Activated naive CD8-positive, alpha-beta T cell treated with anti-CD3 and anti-CD28 coated beads, Interleukin-2, amount 50 U/mL, for 24 hours (primary cell): ENCODE measurements at regions not wholly inside any gene's neighbourhood (a gene's known extent, or its start where the extent isn't known, plus 50 kb on each side); places are given as distances from the start of the nearest gene placed in this dataset.

ENCODE experiments used
- ATAC-seq: fragments of 150-1000 bp; cut with Tn5 transposase; one replicate; pipeline ENCODE4 v1.10.0; 2021
- DNase-seq: peaks from one replicate; pipeline ENCODE4 v3.0.0; 2021
- H3K27ac Mint-ChIP-seq: one replicate; pipeline ENCODE4 v1.8.0; 2021; ENCODE audit warnings: mild to moderate bottlenecking, mixed read lengths
- H3K27me3 Mint-ChIP-seq: one replicate; pipeline ENCODE4 v1.8.0; 2021; ENCODE audit warnings: mixed read lengths
- H3K36me3 Mint-ChIP-seq: one replicate; pipeline ENCODE4 v1.8.0; 2021; ENCODE audit warnings: low read depth, mixed read lengths
- H3K4me1 Mint-ChIP-seq: one replicate; pipeline ENCODE4 v1.8.0; 2021; ENCODE audit warnings: mixed read lengths
- H3K4me3 Mint-ChIP-seq: one replicate; pipeline ENCODE4 v1.8.0; 2021; ENCODE audit warnings: mild to moderate bottlenecking, moderate library complexity, mixed read lengths
- H3K9me3 Mint-ChIP-seq: one replicate; pipeline ENCODE4 v1.8.0; 2021; ENCODE audit warnings: mixed read lengths

DNA sequence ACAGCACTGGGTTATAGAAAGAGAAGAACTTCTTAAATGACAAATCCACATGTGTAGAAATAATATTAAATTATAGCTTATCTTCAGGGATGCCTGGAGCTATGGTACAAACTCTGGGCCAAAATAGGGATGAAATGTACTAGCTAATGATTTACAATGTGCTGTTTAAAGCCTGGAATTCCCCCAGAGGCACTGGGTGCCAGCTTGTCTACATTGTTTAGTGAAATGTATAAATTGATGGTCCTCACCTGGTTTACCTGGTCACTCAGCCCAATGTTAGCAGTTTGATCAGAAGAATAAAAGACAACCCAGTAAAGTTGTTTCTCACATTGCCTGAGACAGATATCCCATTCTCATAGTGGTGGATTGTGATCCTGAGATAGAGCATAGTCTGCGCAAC, 597.2 kb downstream of the DIAPH3 start:
- no peak for ATAC-seq
- H3K27me3 Mint-ChIP-seq, result peaks cover 2% of the 10 kb centered on the region
- H3K4me3 Mint-ChIP-seq, result no peak overlapping the region

DNA sequence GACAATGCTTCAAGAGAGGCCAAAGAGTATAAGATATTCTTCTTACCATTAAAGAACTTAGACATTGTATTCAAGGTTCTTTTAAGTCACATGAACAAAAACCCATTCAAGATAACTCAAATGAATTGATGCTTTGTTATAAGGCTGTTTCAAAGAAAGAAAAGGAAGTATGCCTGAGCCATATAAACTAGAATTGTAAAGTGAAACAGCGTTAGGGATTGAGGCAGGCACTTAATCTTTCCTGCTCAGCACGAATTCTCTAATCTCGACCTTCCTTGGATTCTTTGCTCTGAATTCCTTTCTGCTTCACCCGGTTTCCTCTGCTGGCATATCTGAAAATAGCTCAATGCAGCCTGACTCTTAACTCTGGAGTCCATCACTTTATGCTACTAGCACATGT, 595.4 kb downstream of the DIAPH3 start:
- no peaks in the 10 kb centered on the region for H3K36me3 Mint-ChIP-seq
- ATAC-seq, result no peak
- peaks cover 10% of the 10 kb centered on the region for H3K9me3 Mint-ChIP-seq

More for the DNA sequence above, 597.2 kb downstream of the DIAPH3 start:
- H3K27ac Mint-ChIP-seq, result no peak overlapping the region
- DNase-seq, result no peak
- no peaks in the 10 kb centered on the region for H3K36me3 Mint-ChIP-seq
- no peaks in the 10 kb centered on the region for H3K4me1 Mint-ChIP-seq
- H3K9me3 Mint-ChIP-seq, result peaks cover 12% of the 10 kb centered on the region

DNA sequence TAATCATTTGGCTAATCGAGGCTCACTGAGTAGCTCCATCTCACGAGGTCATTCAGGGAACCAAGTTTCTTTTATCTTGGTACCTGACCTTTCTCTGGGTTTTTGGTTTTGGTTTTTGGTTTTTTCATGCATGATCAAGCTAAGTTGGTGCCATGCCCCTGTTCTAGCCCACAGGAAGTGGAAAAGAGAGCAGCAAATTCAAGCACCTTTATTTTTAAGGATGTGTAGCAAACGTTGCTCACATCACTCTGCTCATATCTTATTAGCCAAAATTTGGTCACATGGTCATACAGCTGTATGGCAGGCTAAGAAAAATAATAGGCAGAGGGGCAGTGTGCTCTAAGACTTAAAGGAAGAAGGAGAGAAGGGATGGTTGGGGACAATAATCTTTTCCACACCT, 593.5 kb downstream of the DIAPH3 start:
- no peaks in the 10 kb centered on the region for H3K4me1 Mint-ChIP-seq
- no peak overlapping the region for H3K4me3 Mint-ChIP-seq
- H3K27me3 Mint-ChIP-seq, result peaks cover 14% of the 10 kb centered on the region
- H3K36me3 Mint-ChIP-seq, result no peaks in the 10 kb centered on the region
- no peak overlapping the region for H3K27ac Mint-ChIP-seq
- H3K9me3 Mint-ChIP-seq, result peaks cover 9% of the 10 kb centered on the region
- ATAC-seq (no peak), DNase-seq (no peak)

More for the DNA sequence above, 595.4 kb downstream of the DIAPH3 start:
- Mint-ChIP-seq H3K4me3 (no peak overlapping the region), H3K4me1 (no peaks in the 10 kb centered on the region), H3K27ac (no peak overlapping the region), H3K27me3 (peaks cover 10% of the 10 kb centered on the region)
- DNase-seq, result no peak

DNA sequence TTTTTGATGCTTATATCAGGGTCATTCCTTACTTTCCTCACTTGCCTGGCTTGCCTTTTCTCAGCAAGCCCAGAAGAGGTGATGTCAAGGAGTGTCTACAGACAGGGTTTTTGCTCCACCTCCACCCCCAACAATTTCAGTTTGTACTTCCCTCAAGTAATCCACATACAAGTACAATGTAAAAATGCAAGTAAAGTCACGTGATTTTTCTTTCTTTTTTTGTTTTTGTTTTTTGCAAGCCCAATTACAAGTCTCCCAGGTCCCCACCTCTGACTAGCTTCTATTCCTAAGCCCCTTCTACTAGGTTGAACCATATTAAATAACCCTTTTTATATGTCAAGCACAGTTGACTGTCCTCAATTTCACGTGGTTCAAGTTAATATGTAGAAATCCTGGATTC, 579.6 kb downstream of the DIAPH3 start:
- Mint-ChIP-seq H3K27me3 (peaks cover 5% of the 10 kb centered on the region), H3K27ac (no peak overlapping the region), H3K9me3 (no peaks in the 10 kb centered on the region), H3K36me3 (no peaks in the 10 kb centered on the region), H3K4me1 (no peaks in the 10 kb centered on the region), H3K4me3 (no peak overlapping the region)
- DNase-seq (no peak), ATAC-seq (no peak)

DNA sequence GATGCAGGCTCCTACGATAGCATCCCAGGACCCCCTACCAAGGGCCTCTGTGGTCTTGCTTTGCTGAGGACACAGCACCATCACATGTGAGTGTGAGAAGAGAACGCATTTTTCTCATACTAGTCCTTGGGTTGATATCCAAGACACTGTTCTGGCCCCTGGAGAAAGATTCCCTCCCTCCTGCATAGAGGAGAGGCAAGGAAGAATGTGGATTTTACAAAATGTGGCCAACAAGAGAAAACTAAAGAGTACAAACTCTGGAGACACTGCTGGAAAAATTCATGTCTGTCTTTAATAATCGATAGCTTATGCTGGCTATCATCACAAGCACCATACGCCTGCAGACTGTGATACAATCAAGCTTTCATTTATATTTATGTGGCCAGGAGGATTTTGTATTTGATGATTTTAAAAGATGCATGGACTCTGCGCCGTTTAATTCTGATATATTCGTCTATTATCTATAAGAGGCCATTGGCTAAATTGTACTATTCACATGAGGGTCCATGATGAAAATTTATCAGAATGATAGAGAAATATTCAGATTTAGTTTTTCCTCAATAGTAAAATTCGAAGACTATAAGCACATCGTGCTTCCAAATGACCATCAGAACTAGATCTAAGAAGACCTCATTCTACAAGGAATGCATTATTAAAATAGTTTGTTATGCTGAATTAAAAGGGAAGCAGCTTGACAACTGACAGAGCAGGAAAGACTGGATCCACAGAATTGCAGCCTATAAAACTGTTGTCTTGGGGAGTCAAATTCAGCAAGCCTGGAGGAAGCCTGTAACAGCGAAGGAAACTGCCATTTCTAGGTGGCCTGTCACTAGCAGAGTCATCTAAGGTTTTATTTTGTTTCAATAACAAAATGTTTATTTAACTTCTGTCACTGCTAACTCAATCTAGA, 578.7 kb downstream of the DIAPH3 start:
- no peak for ATAC-seq
- Mint-ChIP-seq H3K9me3 (no peaks in the 10 kb centered on the region), H3K27ac (no peak overlapping the region), H3K27me3 (peaks cover 5% of the 10 kb centered on the region), H3K4me3 (no peak overlapping the region), H3K36me3 (no peaks in the 10 kb centered on the region), H3K4me1 (no peaks in the 10 kb centered on the region)
- no peak for DNase-seq

DNA sequence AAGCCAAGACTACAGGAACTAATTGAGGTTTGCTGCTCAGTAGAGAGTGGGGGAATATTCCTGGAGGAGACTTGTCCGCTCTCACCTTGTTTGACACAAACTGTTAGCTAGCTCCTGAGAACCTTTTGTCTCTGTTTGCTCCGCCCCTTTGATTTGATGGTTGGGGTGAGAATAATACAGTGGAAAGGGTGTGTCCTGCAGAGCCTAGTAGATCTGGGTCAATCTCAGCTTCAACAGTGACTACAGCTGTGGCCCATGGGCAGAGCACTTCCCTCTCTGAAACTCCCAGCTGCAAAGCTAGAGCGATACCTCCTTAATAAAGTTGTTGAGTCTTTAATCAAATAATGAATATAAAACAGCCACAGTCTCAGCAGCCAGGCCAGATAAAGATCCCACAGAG, 576.7 kb downstream of the DIAPH3 start:
- no peaks in the 10 kb centered on the region for H3K36me3 Mint-ChIP-seq
- ATAC-seq (no peak), DNase-seq (no peak)
- H3K4me1 Mint-ChIP-seq, result no peaks in the 10 kb centered on the region
- peaks cover 5% of the 10 kb centered on the region for H3K27me3 Mint-ChIP-seq
- no peaks in the 10 kb centered on the region for H3K9me3 Mint-ChIP-seq
- no peak overlapping the region for H3K27ac Mint-ChIP-seq
- H3K4me3 Mint-ChIP-seq, result no peak overlapping the region

DNA sequence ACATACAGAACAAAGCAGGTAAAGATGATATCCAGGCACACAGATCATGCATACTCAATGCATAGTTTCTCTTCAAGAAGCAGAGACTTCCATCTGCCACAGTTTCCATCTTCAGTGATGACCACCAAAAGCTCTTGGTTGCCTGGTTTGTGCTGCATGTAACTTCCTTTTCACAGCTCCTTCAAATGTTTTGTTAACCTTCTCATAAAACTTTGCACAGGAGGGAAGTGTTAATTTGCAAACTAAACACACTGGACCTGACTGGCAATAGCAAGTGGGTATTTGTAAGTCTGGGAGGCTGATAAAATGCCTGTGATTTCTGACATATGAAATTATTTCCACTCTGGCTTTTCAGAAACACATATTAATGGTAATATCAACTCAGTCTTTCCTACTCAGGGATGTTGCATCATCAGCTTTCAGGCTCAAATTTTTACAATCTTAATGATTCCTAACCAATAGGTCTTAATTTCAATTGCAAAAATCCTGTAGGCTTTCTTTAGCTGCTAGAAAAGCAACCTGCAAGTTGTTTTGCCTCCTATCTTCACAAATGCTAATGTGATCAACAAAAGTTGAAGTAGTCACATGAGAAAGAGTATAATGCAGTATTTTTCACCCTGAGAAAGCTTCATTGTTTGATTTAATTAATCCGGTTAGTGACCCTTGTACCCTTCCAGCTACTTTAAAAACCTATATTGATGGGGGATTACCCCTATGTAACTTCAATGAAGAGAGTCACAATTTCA, 575.6 kb downstream of the DIAPH3 start:
- no peak overlapping the region for H3K27ac Mint-ChIP-seq
- no peaks in the 10 kb centered on the region for H3K36me3 Mint-ChIP-seq
- H3K4me3 Mint-ChIP-seq, result no peak overlapping the region
- no peaks in the 10 kb centered on the region for H3K9me3 Mint-ChIP-seq
- peaks cover under 1% of the 10 kb centered on the region for H3K27me3 Mint-ChIP-seq
- ATAC-seq (no peak), DNase-seq (no peak)
- no peaks in the 10 kb centered on the region for H3K4me1 Mint-ChIP-seq

DNA sequence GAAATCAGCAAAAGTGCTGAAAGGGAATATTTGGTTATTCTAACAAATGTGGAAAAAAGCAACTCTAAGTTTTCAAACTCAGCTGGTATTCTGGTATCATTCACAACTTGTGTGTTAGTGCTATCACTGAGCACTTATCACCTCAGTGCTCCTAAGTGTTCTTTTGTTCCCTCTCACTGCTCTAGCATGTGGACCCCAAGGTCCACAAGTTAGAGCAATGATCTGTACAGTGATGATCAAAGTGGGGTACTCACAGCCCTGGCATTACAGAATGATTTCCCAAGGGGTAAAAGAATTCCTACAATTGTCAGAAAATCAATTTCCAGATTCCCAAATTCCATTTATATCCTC, 575.0 kb downstream of the DIAPH3 start:
- peaks cover 2% of the 10 kb centered on the region for H3K27me3 Mint-ChIP-seq
- no peak overlapping the region for H3K27ac Mint-ChIP-seq
- H3K36me3 Mint-ChIP-seq, result no peaks in the 10 kb centered on the region
- no peak for DNase-seq
- ATAC-seq, result no peak
- H3K4me1 Mint-ChIP-seq, result no peaks in the 10 kb centered on the region
- no peaks in the 10 kb centered on the region for H3K9me3 Mint-ChIP-seq
- no peak overlapping the region for H3K4me3 Mint-ChIP-seq

DNA sequence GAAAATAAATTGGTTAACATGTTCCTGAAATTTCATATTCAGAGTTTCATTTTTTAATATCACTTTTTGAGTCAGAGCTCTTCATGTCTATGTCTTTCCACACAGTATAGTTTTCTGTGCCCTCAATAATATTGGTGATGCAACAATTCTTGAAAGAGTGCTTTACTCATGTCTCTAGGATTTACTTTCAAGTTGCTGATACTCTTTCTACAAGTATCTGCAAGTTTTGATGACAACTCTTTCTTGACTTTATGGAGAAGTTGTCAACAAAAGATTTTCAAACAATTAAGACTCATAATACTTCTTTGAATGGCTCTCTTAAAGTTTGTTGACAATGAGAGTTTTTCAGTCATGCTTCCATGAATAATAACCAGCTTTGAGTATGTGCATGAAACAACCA, 561.7 kb downstream of the DIAPH3 start:
- ATAC-seq (no peak), DNase-seq (no peak)
- Mint-ChIP-seq H3K4me3 (no peak overlapping the region), H3K9me3 (peaks cover 16% of the 10 kb centered on the region), H3K36me3 (no peaks in the 10 kb centered on the region), H3K27me3 (peaks cover 2% of the 10 kb centered on the region), H3K4me1 (no peaks in the 10 kb centered on the region), H3K27ac (no peak overlapping the region)

DNA sequence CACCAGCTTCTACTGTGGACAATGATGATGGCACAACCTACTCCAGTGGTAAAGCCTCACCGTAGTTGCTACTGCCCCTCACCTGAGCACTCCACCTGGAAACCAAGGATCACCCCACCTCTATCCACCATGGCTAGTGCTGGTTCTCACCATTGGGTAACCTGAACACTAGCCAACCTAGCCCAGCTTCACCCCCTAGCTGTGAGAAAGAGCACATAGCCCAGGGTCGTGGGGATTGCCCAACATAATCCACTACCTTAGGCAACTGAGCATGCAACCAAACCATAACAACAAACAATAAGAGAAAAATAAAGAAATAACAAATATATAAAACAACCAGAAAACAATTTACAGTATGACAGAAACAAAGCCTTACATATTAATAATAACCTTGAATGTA, 560.1 kb downstream of the DIAPH3 start:
- H3K27ac Mint-ChIP-seq, result no peak overlapping the region
- DNase-seq (no peak), ATAC-seq (no peak)
- peaks cover 14% of the 10 kb centered on the region for H3K9me3 Mint-ChIP-seq
- H3K27me3 Mint-ChIP-seq, result peaks cover 2% of the 10 kb centered on the region
- no peaks in the 10 kb centered on the region for H3K36me3 Mint-ChIP-seq
- H3K4me3 Mint-ChIP-seq, result no peak overlapping the region
- H3K4me1 Mint-ChIP-seq, result no peaks in the 10 kb centered on the region

DNA sequence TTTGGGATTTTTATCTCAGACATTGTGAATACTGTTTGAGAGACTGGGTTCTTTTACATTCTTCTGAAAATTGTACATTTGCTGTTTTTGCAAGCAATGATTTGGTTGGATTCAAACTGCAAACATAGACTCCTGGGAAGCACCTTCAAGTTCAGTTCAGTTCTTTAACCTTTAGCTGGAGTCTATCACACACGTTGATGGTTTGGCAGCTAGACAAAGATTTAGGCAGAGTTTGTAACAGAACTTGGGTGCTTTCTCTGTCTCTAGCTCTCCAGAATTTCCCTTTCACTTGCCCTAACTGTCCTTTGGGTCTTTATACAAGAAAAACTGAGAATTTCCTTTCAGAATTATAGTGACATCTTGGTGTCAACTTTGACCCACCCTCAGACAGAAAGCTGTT, 556.6 kb downstream of the DIAPH3 start:
- ATAC-seq (no peak), DNase-seq (no peak)
- Mint-ChIP-seq H3K36me3 (no peaks in the 10 kb centered on the region), H3K4me3 (no peak overlapping the region), H3K27me3 (no peaks in the 10 kb centered on the region), H3K4me1 (no peaks in the 10 kb centered on the region), H3K9me3 (no peaks in the 10 kb centered on the region), H3K27ac (no peak overlapping the region)

DNA sequence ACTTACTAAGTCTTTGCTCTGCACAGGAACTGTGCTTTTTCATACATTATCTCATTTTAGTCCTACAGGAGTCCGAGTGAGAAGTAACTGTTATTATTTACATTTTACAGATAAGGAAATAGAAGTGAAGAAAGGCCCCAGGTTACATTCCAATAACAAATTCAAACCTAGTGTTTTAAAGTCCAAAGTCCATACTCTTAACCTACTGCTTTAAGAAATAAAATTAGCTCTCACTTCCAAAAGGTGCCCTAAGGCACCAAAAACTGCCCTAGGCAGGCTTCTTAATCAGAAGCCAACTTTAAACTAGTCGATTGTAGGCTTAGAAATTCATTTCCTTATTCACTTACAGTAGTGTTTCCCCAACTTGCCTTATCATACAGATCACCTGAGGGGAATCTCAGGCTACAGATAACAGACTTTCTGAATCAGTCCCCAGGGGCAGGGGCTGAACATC, 555.9 kb downstream of the DIAPH3 start:
- Mint-ChIP-seq H3K9me3 (no peaks in the 10 kb centered on the region), H3K4me1 (no peaks in the 10 kb centered on the region)

DNA sequence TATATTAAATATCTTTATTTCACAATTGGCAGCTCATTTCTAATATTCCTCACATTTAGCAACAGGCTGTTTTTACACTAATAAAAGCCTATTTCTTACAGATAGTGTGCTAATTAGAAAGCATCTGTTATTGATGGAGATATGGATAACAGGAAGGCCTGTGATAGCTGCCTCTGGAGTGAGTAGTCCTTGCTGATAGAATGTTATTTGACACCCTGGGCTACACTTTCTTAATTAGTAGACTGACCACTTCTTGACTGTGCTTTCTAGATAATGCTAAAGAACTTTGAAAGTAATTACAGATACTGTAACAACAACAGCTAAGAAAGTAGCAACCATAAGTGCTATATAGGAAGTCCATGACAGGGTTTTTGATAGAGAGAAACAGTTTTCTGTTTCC, 554.3 kb downstream of the DIAPH3 start:
- no peaks in the 10 kb centered on the region for H3K4me1 Mint-ChIP-seq
- ATAC-seq, result no peak
- no peak for DNase-seq
- H3K9me3 Mint-ChIP-seq, result no peaks in the 10 kb centered on the region
- H3K4me3 Mint-ChIP-seq, result no peak overlapping the region
- H3K27ac Mint-ChIP-seq, result no peak overlapping the region
- H3K36me3 Mint-ChIP-seq, result no peaks in the 10 kb centered on the region
- peaks cover 2% of the 10 kb centered on the region for H3K27me3 Mint-ChIP-seq

More for the DNA sequence above, 555.9 kb downstream of the DIAPH3 start:
- ATAC-seq, result no peak
- H3K36me3 Mint-ChIP-seq, result no peaks in the 10 kb centered on the region
- H3K27ac Mint-ChIP-seq, result no peak overlapping the region
- no peak for DNase-seq
- no peaks in the 10 kb centered on the region for H3K27me3 Mint-ChIP-seq
- no peak overlapping the region for H3K4me3 Mint-ChIP-seq
